SK-N-SH (cell line): ENCODE measurements at regions not wholly inside any gene's neighbourhood (a gene's known extent, or its start where the extent isn't known, plus 50 kb on each side); places are given as distances from the start of the nearest gene placed in this dataset.

Experiments used
- CTCF ChIA-PET: fragments of 300-600, 350-600 bp; formaldehyde crosslinking; extraction: SDS; loops from one replicate; lab custom pipeline; 2021; lab: Yijun Ruan, JAX
- POLR2A ChIA-PET: fragments of 350-600 bp; sonication (Branson Sonifier 250); formaldehyde crosslinking; extraction: SDS; loops from one replicate; lab custom pipeline; 2020; ENCODE audit warnings: antibody characterized with exemption, inconsistent platforms; lab: Yijun Ruan, JAX
- DNase-seq: peaks from one replicate; pipeline ENCODE4 v3.0.0; 2012
- H2AFZ ChIP-seq: fragments of 200-600 bp; sonication (generic); 2 replicates; pipeline ENCODE4 v1.8.1; 2016; ENCODE audit warnings: antibody characterized with exemption, mild to moderate bottlenecking, low read depth
- H3F3A ChIP-seq: fragments of 200-600 bp; sonication (generic); replicated peaks from 2 replicates; pipeline ENCODE3; 2016; ENCODE audit warnings: antibody characterized with exemption, mild to moderate bottlenecking; ENCODE audit not compliant: insufficient read depth
- H3K27ac ChIP-seq, 2 experiments: fragments of 200-500 bp in 1 of 2; fragments of 200-600 bp in 1 of 2; sonication (Bioruptor generic) in 1 of 2; sonication (generic), shearing (Covaris generic) in 1 of 2; 2 replicates each; pipeline versions ENCODE4 v1.5.1 to v1.6.1; 2014 to 2016; ENCODE audit warnings: low read depth in 2 of 2, inconsistent platforms in 1 of 2, low read length in 1 of 2, mild to moderate bottlenecking in 1 of 2, mixed read lengths in 1 of 2
- H3K27me3 ChIP-seq: fragments of 200-600 bp; sonication (generic), shearing (Covaris generic); 2 replicates; pipeline ENCODE4 v1.6.1; 2016; ENCODE audit warnings: mixed run types; ENCODE audit not compliant: insufficient read depth
- H3K36me3 ChIP-seq, 2 experiments: fragments of 200-500 bp in 1 of 2; fragments of 200-600 bp in 1 of 2; sonication (Bioruptor generic) in 1 of 2; sonication (generic) in 1 of 2; replicated peaks in 1 of 2; 2 replicates each; pipeline versions ENCODE3 to v1.5.1; 2014 to 2016; ENCODE audit warnings: low read length in 1 of 2, mild to moderate bottlenecking in 1 of 2; ENCODE audit not compliant: insufficient read depth in 2 of 2, control insufficient read depth in 1 of 2
- H3K4me1 ChIP-seq, 2 experiments: fragments of 200-500 bp in 1 of 2; fragments of 200-600 bp in 1 of 2; sonication (Bioruptor generic) in 1 of 2; sonication (generic), shearing (Covaris generic) in 1 of 2; 2 replicates each; pipeline versions ENCODE4 v1.5.1 to v1.6.1; 2014 to 2016; ENCODE audit warnings: low read depth in 1 of 2, low read length in 1 of 2, mixed run types in 1 of 2; ENCODE audit not compliant: insufficient read depth in 2 of 2, control insufficient read depth in 1 of 2
- H3K4me2 ChIP-seq: fragments of 200-600 bp; sonication (generic), shearing (Covaris generic); 2 replicates; pipeline ENCODE4 v1.6.1; 2017; ENCODE audit warnings: mixed run types
- H3K4me3 ChIP-seq, 2 experiments: fragments of 200-500 bp in 1 of 2; fragments of 200-600 bp in 1 of 2; sonication (Bioruptor generic) in 1 of 2; sonication (generic), shearing (Covaris generic) in 1 of 2; 2 replicates each; pipeline versions ENCODE4 v1.5.1 to v1.8.1; 2014 to 2016; ENCODE audit warnings: low read depth in 2 of 2, inconsistent platforms in 1 of 2, low read length in 1 of 2, mild to moderate bottlenecking in 1 of 2, mixed read lengths in 1 of 2, moderate library complexity in 1 of 2
- H3K79me2 ChIP-seq: fragments of 200-600 bp; sonication (generic); 2 replicates; pipeline ENCODE4 v1.8.1; 2017; ENCODE audit warnings: mild to moderate bottlenecking; ENCODE audit not compliant: insufficient read depth
- H3K9ac ChIP-seq: fragments of 200-600 bp; sonication (generic); 2 replicates; pipeline ENCODE4 v1.6.1; 2017; ENCODE audit warnings: mixed run types
- H3K9me2 ChIP-seq: fragments of 200-600 bp; sonication (generic); 2 replicates; pipeline ENCODE4 v1.6.1; 2017; ENCODE audit warnings: mixed run types
- H3K9me3 ChIP-seq: fragments of 200-600 bp; sonication (generic); 2 replicates; pipeline ENCODE4 v1.6.1; 2017; ENCODE audit warnings: mixed run types, mild to moderate bottlenecking, moderate library complexity
- H4K20me1 ChIP-seq: fragments of 200-600 bp; sonication (generic); 2 replicates; pipeline ENCODE4 v1.6.1; 2017; ENCODE audit warnings: mild to moderate bottlenecking, mixed run types; ENCODE audit not compliant: insufficient read depth
- CHD2 ChIP-seq: fragments of 150-350 bp; IDR thresholded peaks from 2 replicates; pipeline ENCODE4 v1.6.1; 2018; ENCODE audit warnings: low read length; ENCODE audit not compliant: partially characterized antibody
- ELF1 ChIP-seq: IDR thresholded peaks from 2 replicates; pipeline ENCODE4 v1.4.0; 2012
- EP300 ChIP-seq, 2 experiments: IDR thresholded peaks; 2 replicates each; pipeline versions ENCODE4 v1.4.0 to v1.6.1; 2012; ENCODE audit warnings: borderline replicate concordance in 1 of 2, low read depth in 1 of 2, low read length in 1 of 2
- EZH2phosphoT487 ChIP-seq: fragments of 200-600 bp; sonication (generic); IDR thresholded peaks from 2 replicates; pipeline ENCODE4 v1.6.1; 2017; ENCODE audit warnings: low read depth, mixed run types, mild to moderate bottlenecking, antibody characterized with exemption, moderate library complexity, borderline replicate concordance
- FOSL2 ChIP-seq: IDR thresholded peaks from 2 replicates; pipeline ENCODE4 v1.4.0; 2012; ENCODE audit warnings: low read depth, mild to moderate bottlenecking, moderate library complexity, borderline replicate concordance
- GATA2 ChIP-seq: sonication (generic); formaldehyde crosslinking; IDR thresholded peaks from 2 replicates; pipeline ENCODE4 v1.5.0; 2020; ENCODE audit warnings: mild to moderate bottlenecking, missing genetic modification reagents
- IRF3 ChIP-seq: fragments of 150-350 bp; IDR thresholded peaks from 2 replicates; pipeline ENCODE4 v1.6.1; 2016; ENCODE audit warnings: mild to moderate bottlenecking, low read depth, low read length
- JUND ChIP-seq: IDR thresholded peaks from 2 replicates; pipeline ENCODE4 v1.4.0; 2012
- MEF2A ChIP-seq: IDR thresholded peaks from 2 replicates; pipeline ENCODE4 v1.4.0; 2012; ENCODE audit warnings: low read depth, borderline replicate concordance
- MXI1 ChIP-seq: IDR thresholded peaks from 2 replicates; pipeline ENCODE4 v1.6.1; 2012; ENCODE audit warnings: mild to moderate bottlenecking, low read depth, low read length, improper control_type of control experiment
- NRF1 ChIP-seq: IDR thresholded peaks from 2 replicates; pipeline ENCODE4 v1.6.1; 2012; ENCODE audit warnings: low read depth, mild to moderate bottlenecking, low read length
- RAD21 ChIP-seq: IDR thresholded peaks from 2 replicates; pipeline ENCODE4 v1.6.1; 2012; ENCODE audit warnings: mild to moderate bottlenecking, low read length
- RCOR1 ChIP-seq: fragments of 150-350 bp; IDR thresholded peaks from 2 replicates; pipeline ENCODE4 v1.6.1; 2017; ENCODE audit warnings: antibody characterized with exemption, low read length
- RFX5 ChIP-seq: IDR thresholded peaks from 2 replicates; pipeline ENCODE4 v1.6.1; 2012; ENCODE audit warnings: mild to moderate bottlenecking, improper control_type of control experiment, low read length
- RXRA ChIP-seq: IDR thresholded peaks from 2 replicates; pipeline ENCODE4 v1.4.0; 2012; ENCODE audit warnings: low read depth, mild to moderate bottlenecking, borderline replicate concordance
- TCF12 ChIP-seq: IDR thresholded peaks from 2 replicates; pipeline ENCODE4 v1.4.0; 2012
- YY1 ChIP-seq: IDR thresholded peaks from 2 replicates; pipeline ENCODE4 v1.4.0; 2012; ENCODE audit warnings: low read depth, mild to moderate bottlenecking
- WGBS: methylation state at CpG from one replicate; pipeline ENCODE4 v1.1.6; 2017; ENCODE audit warnings: low lambda C conversion rate; 5-methylcytosine and 5-hydroxymethylcytosine counted together
- TF ChIP-seq, protein P1 (sequence below): IDR thresholded peaks from 2 replicates; pipeline ENCODE4; 2012
- TF ChIP-seq, protein P2 (sequence below): IDR thresholded peaks from 2 replicates; pipeline ENCODE4 v1.4.0; 2012; ENCODE audit warnings: low read depth, borderline replicate concordance

GRCh38 chr18:41624460-41624859 lies 330.6 kb upstream of the PIK3C3 start:
- ChIA-PET POLR2A (no interaction called here), CTCF (interaction anchor here (1.5 to 1.7 kb wide), 2 partner anchors 93 to 121 kb away, joined by 3 to 4 read pairs; no protein-coding TSS in a partner anchor)
- no peak overlapping the region for H3K4me2 ChIP-seq
- H3K9ac ChIP-seq: no peak overlapping the region
- H3K9me2 ChIP-seq: no peaks in the 10 kb centered on the region
- 73% methylated on average over 3 of the region's 3 CpGs for WGBS
- H3K9me3 ChIP-seq: no peaks in the 10 kb centered on the region
- no peaks in the 10 kb centered on the region for H3K4me1 ChIP-seq
- TF ChIP-seq RCOR1: no peak
- no peak for TF ChIP-seq IRF3
- no peak for TF ChIP-seq RFX5
- no peak for TF ChIP-seq CHD2
- no peak for TF ChIP-seq MXI1
- TF ChIP-seq YY1: no peak
- TF ChIP-seq, protein P1, sequence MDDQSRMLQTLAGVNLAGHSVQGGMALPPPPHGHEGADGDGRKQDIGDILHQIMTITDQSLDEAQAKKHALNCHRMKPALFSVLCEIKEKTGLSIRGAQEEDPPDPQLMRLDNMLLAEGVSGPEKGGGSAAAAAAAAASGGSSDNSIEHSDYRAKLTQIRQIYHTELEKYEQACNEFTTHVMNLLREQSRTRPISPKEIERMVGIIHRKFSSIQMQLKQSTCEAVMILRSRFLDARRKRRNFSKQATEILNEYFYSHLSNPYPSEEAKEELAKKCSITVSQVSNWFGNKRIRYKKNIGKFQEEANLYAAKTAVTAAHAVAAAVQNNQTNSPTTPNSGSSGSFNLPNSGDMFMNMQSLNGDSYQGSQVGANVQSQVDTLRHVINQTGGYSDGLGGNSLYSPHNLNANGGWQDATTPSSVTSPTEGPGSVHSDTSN: no peak
- no peak for TF ChIP-seq JUND
- no peak for TF ChIP-seq RXRA
- TF ChIP-seq GATA2 (CRISPR knock-in tag): no peak
- TF ChIP-seq, protein P2, sequence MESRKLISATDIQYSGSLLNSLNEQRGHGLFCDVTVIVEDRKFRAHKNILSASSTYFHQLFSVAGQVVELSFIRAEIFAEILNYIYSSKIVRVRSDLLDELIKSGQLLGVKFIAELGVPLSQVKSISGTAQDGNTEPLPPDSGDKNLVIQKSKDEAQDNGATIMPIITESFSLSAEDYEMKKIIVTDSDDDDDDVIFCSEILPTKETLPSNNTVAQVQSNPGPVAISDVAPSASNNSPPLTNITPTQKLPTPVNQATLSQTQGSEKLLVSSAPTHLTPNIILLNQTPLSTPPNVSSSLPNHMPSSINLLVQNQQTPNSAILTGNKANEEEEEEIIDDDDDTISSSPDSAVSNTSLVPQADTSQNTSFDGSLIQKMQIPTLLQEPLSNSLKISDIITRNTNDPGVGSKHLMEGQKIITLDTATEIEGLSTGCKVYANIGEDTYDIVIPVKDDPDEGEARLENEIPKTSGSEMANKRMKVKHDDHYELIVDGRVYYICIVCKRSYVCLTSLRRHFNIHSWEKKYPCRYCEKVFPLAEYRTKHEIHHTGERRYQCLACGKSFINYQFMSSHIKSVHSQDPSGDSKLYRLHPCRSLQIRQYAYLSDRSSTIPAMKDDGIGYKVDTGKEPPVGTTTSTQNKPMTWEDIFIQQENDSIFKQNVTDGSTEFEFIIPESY: no peak
- no peak for TF ChIP-seq ELF1
- no peak for TF ChIP-seq NRF1
- no peak for TF ChIP-seq EZH2phosphoT487
- TF ChIP-seq RAD21: no peak
- TF ChIP-seq TCF12: no peak
- TF ChIP-seq FOSL2: no peak
- TF ChIP-seq MEF2A: no peak
- no peak for TF ChIP-seq EP300 (IDR thresholded peaks at IDR 0.05; ENCODE audit: borderline replicate concordance in 1 of 2, low read depth in 1 of 2, low read length in 1 of 2)
- TF ChIP-seq, all 33 proteins: peak for 0
- DNase-seq: no peak
- Histone ChIP-seq H3K4me3 (no peak overlapping the region), H3K79me2 (no peaks in the 10 kb centered on the region), H4K20me1 (no peaks in the 10 kb centered on the region), H3K36me3 (no peaks in the 10 kb centered on the region), H2AFZ (no peak overlapping the region), H3K27ac (no peak overlapping the region), H3K27me3 (no peaks in the 10 kb centered on the region), H3F3A (no peaks in the 10 kb centered on the region)
